ENCODE measurements at regions not wholly inside any gene's neighbourhood (a gene's known extent, or its start where the extent isn't known, plus 50 kb on each side); places are given as distances from the start of the nearest gene placed in this dataset.
A peak's percentile ranks its signal among the peaks of the same experiment; 100 is the strongest.

DNA sequence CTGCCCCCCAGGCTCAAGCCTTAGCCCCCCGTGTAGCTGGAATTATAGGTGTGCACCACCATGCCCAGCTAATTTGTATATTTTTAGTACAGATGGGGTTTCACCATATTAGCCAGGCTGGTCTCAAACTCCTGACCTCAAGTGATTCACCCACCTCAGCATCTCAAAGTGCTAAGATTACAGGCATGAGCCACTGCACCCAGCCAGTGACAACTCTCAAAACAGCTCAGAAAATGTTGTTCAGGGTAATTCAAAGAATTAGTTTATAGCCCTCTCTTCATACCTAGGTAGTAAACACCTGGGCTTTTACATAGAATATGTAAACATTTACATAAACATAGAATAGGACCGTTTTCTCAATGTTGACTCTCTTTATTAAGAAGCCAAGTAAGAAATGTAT lies 168.7 kb downstream of the ENC1 start (continued):
- TF ChIP-seq, protein P1, sequence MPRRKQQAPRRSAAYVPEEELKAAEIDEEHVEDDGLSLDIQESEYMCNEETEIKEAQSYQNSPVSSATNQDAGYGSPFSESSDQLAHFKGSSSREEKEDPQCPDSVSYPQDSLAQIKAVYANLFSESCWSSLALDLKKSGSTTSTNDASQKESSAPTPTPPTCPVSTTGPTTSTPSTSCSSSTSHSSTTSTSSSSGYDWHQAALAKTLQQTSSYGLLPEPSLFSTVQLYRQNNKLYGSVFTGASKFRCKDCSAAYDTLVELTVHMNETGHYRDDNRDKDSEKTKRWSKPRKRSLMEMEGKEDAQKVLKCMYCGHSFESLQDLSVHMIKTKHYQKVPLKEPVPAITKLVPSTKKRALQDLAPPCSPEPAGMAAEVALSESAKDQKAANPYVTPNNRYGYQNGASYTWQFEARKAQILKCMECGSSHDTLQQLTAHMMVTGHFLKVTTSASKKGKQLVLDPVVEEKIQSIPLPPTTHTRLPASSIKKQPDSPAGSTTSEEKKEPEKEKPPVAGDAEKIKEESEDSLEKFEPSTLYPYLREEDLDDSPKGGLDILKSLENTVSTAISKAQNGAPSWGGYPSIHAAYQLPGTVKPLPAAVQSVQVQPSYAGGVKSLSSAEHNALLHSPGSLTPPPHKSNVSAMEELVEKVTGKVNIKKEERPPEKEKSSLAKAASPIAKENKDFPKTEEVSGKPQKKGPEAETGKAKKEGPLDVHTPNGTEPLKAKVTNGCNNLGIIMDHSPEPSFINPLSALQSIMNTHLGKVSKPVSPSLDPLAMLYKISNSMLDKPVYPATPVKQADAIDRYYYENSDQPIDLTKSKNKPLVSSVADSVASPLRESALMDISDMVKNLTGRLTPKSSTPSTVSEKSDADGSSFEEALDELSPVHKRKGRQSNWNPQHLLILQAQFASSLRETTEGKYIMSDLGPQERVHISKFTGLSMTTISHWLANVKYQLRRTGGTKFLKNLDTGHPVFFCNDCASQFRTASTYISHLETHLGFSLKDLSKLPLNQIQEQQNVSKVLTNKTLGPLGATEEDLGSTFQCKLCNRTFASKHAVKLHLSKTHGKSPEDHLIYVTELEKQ (tag by site-specific recombination; IDR thresholded peaks at IDR 0.05; ENCODE audit: borderline replicate concordance) = no peak
- TF ChIP-seq, protein P2, sequence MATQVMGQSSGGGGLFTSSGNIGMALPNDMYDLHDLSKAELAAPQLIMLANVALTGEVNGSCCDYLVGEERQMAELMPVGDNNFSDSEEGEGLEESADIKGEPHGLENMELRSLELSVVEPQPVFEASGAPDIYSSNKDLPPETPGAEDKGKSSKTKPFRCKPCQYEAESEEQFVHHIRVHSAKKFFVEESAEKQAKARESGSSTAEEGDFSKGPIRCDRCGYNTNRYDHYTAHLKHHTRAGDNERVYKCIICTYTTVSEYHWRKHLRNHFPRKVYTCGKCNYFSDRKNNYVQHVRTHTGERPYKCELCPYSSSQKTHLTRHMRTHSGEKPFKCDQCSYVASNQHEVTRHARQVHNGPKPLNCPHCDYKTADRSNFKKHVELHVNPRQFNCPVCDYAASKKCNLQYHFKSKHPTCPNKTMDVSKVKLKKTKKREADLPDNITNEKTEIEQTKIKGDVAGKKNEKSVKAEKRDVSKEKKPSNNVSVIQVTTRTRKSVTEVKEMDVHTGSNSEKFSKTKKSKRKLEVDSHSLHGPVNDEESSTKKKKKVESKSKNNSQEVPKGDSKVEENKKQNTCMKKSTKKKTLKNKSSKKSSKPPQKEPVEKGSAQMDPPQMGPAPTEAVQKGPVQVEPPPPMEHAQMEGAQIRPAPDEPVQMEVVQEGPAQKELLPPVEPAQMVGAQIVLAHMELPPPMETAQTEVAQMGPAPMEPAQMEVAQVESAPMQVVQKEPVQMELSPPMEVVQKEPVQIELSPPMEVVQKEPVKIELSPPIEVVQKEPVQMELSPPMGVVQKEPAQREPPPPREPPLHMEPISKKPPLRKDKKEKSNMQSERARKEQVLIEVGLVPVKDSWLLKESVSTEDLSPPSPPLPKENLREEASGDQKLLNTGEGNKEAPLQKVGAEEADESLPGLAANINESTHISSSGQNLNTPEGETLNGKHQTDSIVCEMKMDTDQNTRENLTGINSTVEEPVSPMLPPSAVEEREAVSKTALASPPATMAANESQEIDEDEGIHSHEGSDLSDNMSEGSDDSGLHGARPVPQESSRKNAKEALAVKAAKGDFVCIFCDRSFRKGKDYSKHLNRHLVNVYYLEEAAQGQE (tag by site-specific recombination; IDR thresholded peaks at IDR 0.05) = no peak
- no peak for TF ChIP-seq ZBTB8A (tag by site-specific recombination; IDR thresholded peaks at IDR 0.05)
- no peak for TF ChIP-seq ZNF302 (tag by site-specific recombination; IDR thresholded peaks at IDR 0.05; ENCODE audit: low read depth)
- no peak for TF ChIP-seq TCF7L2 (IDR thresholded peaks at IDR 0.05; ENCODE audit: borderline replicate concordance, low read depth, low read length)
- no peak for TF ChIP-seq OSR2 (tag by site-specific recombination; IDR thresholded peaks at IDR 0.05)

DNA sequence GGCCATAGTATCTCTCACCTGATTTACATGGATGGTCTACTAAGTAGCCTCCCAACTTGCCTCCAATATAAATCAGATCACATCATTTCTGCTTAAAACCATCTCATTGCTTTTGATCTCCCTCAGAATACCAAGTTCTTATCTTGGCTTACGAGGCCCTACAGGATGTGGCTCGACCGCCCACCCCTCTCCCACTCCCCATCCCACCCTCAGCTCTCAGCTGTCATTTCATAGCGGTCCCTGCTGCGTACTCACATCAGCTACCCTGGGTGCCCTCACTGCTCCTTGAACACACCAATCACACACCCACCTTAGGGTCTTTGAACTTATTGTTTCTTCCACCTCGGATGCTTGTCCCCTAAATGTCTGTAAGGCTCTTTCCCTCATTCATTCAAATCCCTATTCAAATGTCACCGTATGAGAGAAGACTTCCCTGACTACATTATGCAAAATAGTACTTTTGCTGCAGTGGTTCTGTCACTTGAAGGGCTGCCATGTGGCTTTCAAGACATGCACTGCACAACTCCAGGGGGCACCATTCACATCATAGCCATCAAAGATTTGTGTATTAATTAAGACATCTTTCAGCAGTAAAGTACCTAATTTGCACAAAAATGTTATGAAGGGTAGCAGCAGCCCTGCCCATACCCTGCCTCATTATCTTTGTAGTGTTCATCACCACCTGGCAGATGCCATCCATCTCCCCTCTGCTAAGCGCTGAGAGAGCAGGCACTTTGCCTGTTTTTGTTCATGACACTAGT lies 171.1 kb downstream of the ENC1 start:
- no peaks in the 10 kb centered on the region for H3K36me3 ChIP-seq (ENCODE audit: control insufficient read depth in 2 of 2, insufficient read depth in 1 of 2, low read length in 2 of 2)
- TF ChIP-seq EGR2 (tag by site-specific recombination; IDR thresholded peaks at IDR 0.05; ENCODE audit: low read depth) (peak; percentile 77), ZFHX2 (tag by site-specific recombination; conservative IDR thresholded peaks at IDR 0.05) (peak; percentile 78), ZNF600 (tag by site-specific recombination; IDR thresholded peaks at IDR 0.05) (no peak)
- no peaks in the 10 kb centered on the region for H3K4me1 ChIP-seq (ENCODE audit: control insufficient read depth, insufficient read depth, low read length)
- POLR2A ChIA-PET = no interaction called here
- no peak overlapping the region for H3K27ac ChIP-seq (ENCODE audit: extremely low read depth, low read depth, low read length)
- H3K9me3 ChIP-seq (ENCODE audit: control insufficient read depth, insufficient read depth, low read depth, low read length) = no peaks in the 10 kb centered on the region
- H3K4me3 ChIP-seq (ENCODE audit: low read depth, low read length) = no peak overlapping the region
- CTCF ChIA-PET = no interaction called here

DNA sequence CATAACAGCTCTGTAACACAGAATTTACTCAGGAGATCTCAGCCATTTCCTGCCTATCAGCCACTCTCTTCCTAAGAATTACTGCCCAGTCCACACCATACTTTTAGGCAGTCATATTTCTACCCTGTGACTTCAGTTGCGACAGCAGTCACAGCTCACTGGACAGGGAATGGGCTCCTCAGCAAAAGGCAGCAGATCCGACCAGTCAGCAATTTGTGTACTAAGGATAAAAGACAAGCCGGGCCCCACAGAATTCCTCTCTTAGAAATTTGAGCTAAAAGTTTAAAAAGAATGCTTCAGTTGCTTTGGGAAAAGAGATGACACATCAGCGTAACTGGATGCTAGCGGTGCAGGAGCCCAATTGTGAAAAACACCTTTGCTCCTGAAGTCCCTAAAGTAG lies 172.1 kb downstream of the ENC1 start:
- Histone ChIP-seq H3K36me3 (ENCODE audit: control insufficient read depth in 2 of 2, insufficient read depth in 1 of 2, low read length in 2 of 2) (no peaks in the 10 kb centered on the region), H3K4me3 (ENCODE audit: low read depth, low read length) (no peak overlapping the region), H3K9me3 (ENCODE audit: control insufficient read depth, insufficient read depth, low read depth, low read length) (no peaks in the 10 kb centered on the region), H3K27ac (ENCODE audit: extremely low read depth, low read depth, low read length) (no peak overlapping the region), H3K4me1 (ENCODE audit: control insufficient read depth, insufficient read depth, low read length) (no peaks in the 10 kb centered on the region)
- CTCF ChIA-PET = interaction anchor here (0.6 kb wide), 1 partner anchor 9 kb away, joined by 3 read pairs; no protein-coding TSS in a partner anchor
- TF ChIP-seq ZNF10 (tag by site-specific recombination; IDR thresholded peaks at IDR 0.05) (no peak), ZNF768 (tag by site-specific recombination; IDR thresholded peaks at IDR 0.05) (no peak), ZNF354C (tag by site-specific recombination; IDR thresholded peaks at IDR 0.05; ENCODE audit: borderline replicate concordance, low read depth) (no peak), ZNF366 (tag by site-specific recombination; conservative IDR thresholded peaks at IDR 0.05) (no peak), ZNF585B (tag by site-specific recombination; IDR thresholded peaks at IDR 0.05) (no peak), ZNF660 (tag by site-specific recombination; IDR thresholded peaks at IDR 0.05) (no peak), ZNF626 (tag by site-specific recombination; IDR thresholded peaks at IDR 0.05) (no peak), ZNF19 (tag by site-specific recombination; IDR thresholded peaks at IDR 0.05; ENCODE audit: low read depth) (no peak), FEZF1 (tag by site-specific recombination; IDR thresholded peaks at IDR 0.05) (no peak), ZNF133 (tag by site-specific recombination; IDR thresholded peaks at IDR 0.05) (no peak), ZNF416 (tag by site-specific recombination; IDR thresholded peaks at IDR 0.05) (no peak), ZNF292 (tag by site-specific recombination; IDR thresholded peaks at IDR 0.05; ENCODE audit: borderline replicate concordance, low read depth) (no peak)
- POLR2A ChIA-PET = no interaction called here

Data from HEK293 (cell line).